K562 (cell line): ENCODE measurements at regions not wholly inside any gene's neighbourhood (a gene's known extent, or its start where the extent isn't known, plus 50 kb on each side); places are given as distances from the start of the nearest gene placed in this dataset.

Source experiments
- CHD4 ChIP-seq: fragments of 200-600 bp; sonication (generic); IDR thresholded peaks from 3 replicates; pipeline ENCODE4 v1.6.1; 2012; ENCODE audit warnings: low read depth, mild to moderate bottlenecking, mixed read lengths, low read length, inconsistent platforms; ENCODE audit not compliant: insufficient read depth, insufficient replicate concordance, poor library complexity, severe bottlenecking
- E2F4 ChIP-seq: sonication (generic); formaldehyde crosslinking; IDR thresholded peaks from 2 replicates; pipeline ENCODE4 v1.8.0; 2022; ENCODE audit warnings: mild to moderate bottlenecking, low read depth, missing genetic modification reagents
- TAF1 ChIP-seq: IDR thresholded peaks from 2 replicates; pipeline ENCODE4 v1.6.1; 2011; ENCODE audit warnings: mild to moderate bottlenecking, low read length, moderate library complexity; ENCODE audit not compliant: insufficient read depth, control insufficient read depth, severe bottlenecking; ENCODE audit errors: extremely low read depth
- ZC3H4 ChIP-seq: sonication (generic); formaldehyde crosslinking; IDR thresholded peaks from 2 replicates; pipeline ENCODE4 v1.9.0; 2021; ENCODE audit warnings: missing genetic modification reagents, borderline replicate concordance
- ZNF407 ChIP-seq: fragments of 450-650 bp; IDR thresholded peaks from 2 replicates; pipeline ENCODE4 v1.6.1; 2016; ENCODE audit warnings: low read depth
- ZNF551 ChIP-seq: fragments of 250-450 bp; sonication (Bioruptor Pico); IDR thresholded peaks from 2 replicates; pipeline ENCODE4 v1.5.0; 2021; ENCODE audit warnings: mild to moderate bottlenecking, moderate library complexity
- ZNF592 ChIP-seq: fragments of 450-650 bp; IDR thresholded peaks from 2 replicates; pipeline ENCODE4 v1.6.1; 2017; ENCODE audit warnings: antibody characterized with exemption, mild to moderate bottlenecking
- ZNF699 ChIP-seq: fragments of 250-450 bp; sonication (Bioruptor Pico); IDR thresholded peaks from 2 replicates; pipeline ENCODE4 v1.8.0; 2021; ENCODE audit warnings: mild to moderate bottlenecking, moderate library complexity; ENCODE audit not compliant: insufficient replicate concordance

- TF ChIP-seq ZNF592 (no peak), ZNF699 (CRISPR knock-in tag) (no peak), ZC3H4 (CRISPR knock-in tag) (peak; percentile 100), TAF1 (no peak), CHD4 (no peak), ZNF551 (CRISPR knock-in tag) (peak; percentile 96), ZNF407 (peak; percentile 53), E2F4 (CRISPR knock-in tag) (no peak)
These were observed 70.2 kb downstream of the HFE start (continued) for GRCh38 chr6:26157251-26158075.
